BJ (cell line): ENCODE measurements at regions not wholly inside any gene's neighbourhood (a gene's known extent, or its start where the extent isn't known, plus 50 kb on each side); places are given as distances from the start of the nearest gene placed in this dataset.

ENCODE experiments used
- CTCF ChIA-PET: fragments of 350-600 bp; formaldehyde crosslinking; extraction: SDS; loops from one replicate; lab custom pipeline; 2021; ENCODE audit warnings: antibody characterized with exemption, inconsistent platforms; lab: Yijun Ruan, JAX
- POLR2A ChIA-PET: fragments of 300-600 bp; sonication (Branson Sonifier 250); formaldehyde crosslinking; extraction: SDS; loops from one replicate; lab custom pipeline; 2021; ENCODE audit warnings: antibody characterized with exemption; lab: Charles Lee
- DNase-seq: peaks from one replicate; pipeline ENCODE4 v3.0.0-alpha.2; 2011; ENCODE audit warnings: low read depth
- H3K27me3 ChIP-seq: 2 replicates; pipeline ENCODE4 v1.6.0; 2011; ENCODE audit warnings: low read length; ENCODE audit not compliant: control insufficient read depth, insufficient read depth
- H3K36me3 ChIP-seq: 2 replicates; pipeline ENCODE4 v1.5.1; 2011; ENCODE audit warnings: low read length; ENCODE audit not compliant: control insufficient read depth, insufficient read depth
- H3K4me3 ChIP-seq: 2 replicates; pipeline ENCODE4 v1.5.1; 2011; ENCODE audit warnings: low read depth, mild to moderate bottlenecking, control low read depth, low read length
- TF ChIP-seq, protein P1 (sequence below): IDR thresholded peaks from 2 replicates; pipeline ENCODE4 v1.5.1; 2011; ENCODE audit warnings: low read depth, mild to moderate bottlenecking, control low read depth, inconsistent platforms, low read length, moderate library complexity; ENCODE audit not compliant: insufficient read depth

DNA sequence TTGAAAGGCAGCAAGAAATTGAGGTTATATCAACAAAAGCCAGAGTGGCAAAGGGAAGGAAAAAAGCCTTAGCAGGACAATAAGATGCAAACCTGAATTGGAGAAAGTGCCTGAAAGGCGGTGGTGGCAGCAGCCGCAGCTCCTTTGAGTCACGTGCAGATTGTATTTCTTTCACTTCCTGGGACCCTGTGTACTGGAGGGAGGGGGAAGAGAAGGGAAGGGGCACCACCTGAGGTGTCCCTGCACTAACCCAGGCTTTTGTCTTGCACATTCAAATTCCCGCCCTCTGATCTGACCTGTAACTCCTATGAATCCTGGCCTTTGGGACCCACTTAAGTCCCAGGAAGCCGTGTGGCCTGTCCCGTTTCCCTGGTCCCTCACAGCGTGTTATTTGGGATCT is 326.1 kb upstream of the SKOR2 start:
- no peak for DNase-seq
- no peaks in the 10 kb centered on the region for H3K27me3 ChIP-seq
- H3K36me3 ChIP-seq = no peaks in the 10 kb centered on the region
- ChIA-PET CTCF (no interaction called here), POLR2A (no interaction called here)
- no peak overlapping the region for H3K4me3 ChIP-seq
- TF ChIP-seq, protein P1, sequence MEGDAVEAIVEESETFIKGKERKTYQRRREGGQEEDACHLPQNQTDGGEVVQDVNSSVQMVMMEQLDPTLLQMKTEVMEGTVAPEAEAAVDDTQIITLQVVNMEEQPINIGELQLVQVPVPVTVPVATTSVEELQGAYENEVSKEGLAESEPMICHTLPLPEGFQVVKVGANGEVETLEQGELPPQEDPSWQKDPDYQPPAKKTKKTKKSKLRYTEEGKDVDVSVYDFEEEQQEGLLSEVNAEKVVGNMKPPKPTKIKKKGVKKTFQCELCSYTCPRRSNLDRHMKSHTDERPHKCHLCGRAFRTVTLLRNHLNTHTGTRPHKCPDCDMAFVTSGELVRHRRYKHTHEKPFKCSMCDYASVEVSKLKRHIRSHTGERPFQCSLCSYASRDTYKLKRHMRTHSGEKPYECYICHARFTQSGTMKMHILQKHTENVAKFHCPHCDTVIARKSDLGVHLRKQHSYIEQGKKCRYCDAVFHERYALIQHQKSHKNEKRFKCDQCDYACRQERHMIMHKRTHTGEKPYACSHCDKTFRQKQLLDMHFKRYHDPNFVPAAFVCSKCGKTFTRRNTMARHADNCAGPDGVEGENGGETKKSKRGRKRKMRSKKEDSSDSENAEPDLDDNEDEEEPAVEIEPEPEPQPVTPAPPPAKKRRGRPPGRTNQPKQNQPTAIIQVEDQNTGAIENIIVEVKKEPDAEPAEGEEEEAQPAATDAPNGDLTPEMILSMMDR = no peak

DNA sequence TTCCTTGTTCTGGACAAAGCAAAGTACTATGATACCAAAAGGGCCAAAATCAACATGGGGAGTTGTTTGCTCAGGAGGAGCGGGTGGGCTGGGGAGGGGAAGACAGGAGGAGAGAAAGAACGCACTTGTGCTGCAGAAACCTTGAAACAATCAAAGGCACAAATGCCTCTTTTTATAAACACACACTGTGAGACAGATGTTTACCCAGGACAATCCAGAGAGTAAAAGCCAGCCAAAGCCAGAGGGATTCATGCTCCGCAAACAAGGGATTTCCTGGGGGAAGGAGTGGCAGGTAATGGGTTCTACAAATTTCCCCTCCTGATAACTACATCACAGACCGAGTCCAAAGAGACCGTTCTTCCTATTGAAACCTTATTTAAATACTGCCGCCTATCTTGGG is 323.5 kb upstream of the SKOR2 start:
- CTCF ChIA-PET = no interaction called here

DNA sequence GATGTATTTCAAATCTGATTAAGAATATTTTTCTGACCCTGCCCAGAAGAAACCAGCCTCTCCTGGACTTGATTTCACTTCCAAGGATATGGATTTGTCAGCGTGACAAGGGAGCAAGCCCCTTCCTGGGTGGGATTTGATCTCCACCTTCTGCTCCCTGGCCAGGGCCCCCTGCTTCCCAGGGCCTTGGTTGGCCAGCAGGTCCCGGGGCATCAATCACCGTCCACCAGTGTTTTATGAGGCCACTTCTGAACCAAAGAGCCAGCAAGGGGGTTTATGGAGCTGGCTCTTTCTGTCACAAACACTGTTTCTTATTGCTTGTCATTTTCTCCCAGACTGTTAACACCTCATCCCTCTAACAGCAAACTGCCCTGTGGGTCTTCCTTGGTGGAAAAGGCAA is 320.5 kb upstream of the SKOR2 start:
- H3K36me3 ChIP-seq = no peaks in the 10 kb centered on the region
- H3K27me3 ChIP-seq = no peaks in the 10 kb centered on the region
- DNase-seq = no peak
- no peak overlapping the region for H3K4me3 ChIP-seq
- ChIA-PET CTCF (no interaction called here), POLR2A (no interaction called here)
- TF ChIP-seq, protein P1 = no peak

More for the DNA sequence above, 323.5 kb upstream of the SKOR2 start:
- POLR2A ChIA-PET = no interaction called here
- Histone ChIP-seq H3K36me3 (no peaks in the 10 kb centered on the region), H3K27me3 (no peaks in the 10 kb centered on the region), H3K4me3 (no peak overlapping the region)
- no peak for DNase-seq
- TF ChIP-seq, protein P1 = no peak

DNA sequence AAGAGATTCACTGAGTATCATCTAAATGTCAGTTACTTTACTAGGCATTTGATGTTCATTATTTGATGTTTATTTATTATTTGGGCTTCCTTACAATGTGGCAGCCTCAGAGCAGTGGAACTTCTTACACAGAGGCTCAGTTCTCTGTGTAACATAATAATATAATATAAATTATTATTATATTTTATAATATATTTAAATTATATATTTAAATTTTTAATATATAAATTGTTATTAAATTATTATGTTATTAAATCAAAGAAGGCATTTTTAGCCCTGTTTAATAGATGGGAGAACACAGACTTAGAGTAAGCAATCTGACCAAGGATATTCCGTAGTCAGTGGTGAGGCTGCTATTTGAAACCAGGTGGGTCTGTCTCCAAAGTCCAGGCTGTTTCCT is 315.3 kb upstream of the SKOR2 start:
- DNase-seq = no peak
- no peaks in the 10 kb centered on the region for H3K36me3 ChIP-seq
- TF ChIP-seq, protein P1 = no peak
- POLR2A ChIA-PET = no interaction called here
- H3K4me3 ChIP-seq = no peak overlapping the region
- no peaks in the 10 kb centered on the region for H3K27me3 ChIP-seq
- CTCF ChIA-PET = no interaction called here

DNA sequence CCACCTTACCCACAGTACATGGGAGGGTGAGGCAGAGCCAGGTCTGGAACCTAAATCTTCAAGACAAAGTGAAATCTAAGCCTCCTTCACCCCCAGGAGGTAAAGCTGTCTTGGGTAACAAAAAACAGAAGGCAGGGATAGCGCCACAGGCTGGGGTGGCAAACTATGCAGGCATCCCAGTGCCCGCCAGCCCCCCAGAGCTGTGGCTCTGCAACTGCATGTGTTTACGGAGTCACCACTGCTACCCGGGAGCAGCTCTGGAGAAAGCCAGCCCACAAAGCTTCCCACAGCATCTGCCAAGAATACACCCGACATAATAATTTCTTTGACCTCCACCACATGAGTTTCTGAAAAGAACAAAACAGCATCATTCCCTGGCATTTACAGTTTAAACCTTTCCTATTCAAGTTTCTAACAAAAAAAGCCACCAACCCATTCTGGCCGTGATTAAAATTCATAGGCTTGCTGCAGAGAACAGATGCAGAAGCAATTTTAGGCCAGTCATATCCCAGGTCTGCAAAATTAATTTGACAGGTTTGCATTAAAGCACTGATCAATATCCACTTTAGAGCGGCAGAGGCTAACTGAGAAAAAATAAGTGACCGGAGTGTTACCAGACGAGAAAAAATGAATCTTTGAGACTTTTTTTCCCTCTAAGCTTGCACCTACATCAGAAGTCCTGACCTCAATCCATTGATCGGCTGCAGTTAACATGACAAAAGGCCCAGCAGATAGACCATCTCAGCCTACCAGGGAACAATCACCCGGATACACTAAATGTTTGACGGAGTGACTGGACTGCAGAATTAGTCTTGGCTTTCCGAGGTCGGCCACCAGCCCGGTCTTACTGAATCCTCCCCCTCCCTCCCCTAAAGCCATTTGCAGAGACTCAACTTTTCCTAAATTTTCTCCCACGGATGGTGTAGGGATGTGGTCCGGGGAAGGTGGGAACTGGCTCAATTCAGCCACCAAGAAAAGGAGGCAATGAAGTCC is 309.6 kb upstream of the SKOR2 start:
- CTCF ChIA-PET = no interaction called here
- no peaks in the 10 kb centered on the region for H3K36me3 ChIP-seq
- no peak overlapping the region for H3K4me3 ChIP-seq
- H3K27me3 ChIP-seq = no peaks in the 10 kb centered on the region
- no peak for DNase-seq
- TF ChIP-seq, protein P1 = no peak
- POLR2A ChIA-PET = no interaction called here
